Head of caudate nucleus (tissue), 42 donors: ENCODE measurements at regions not wholly inside any gene's neighbourhood (a gene's known extent, or its start where the extent isn't known, plus 50 kb on each side); places are given as distances from the start of the nearest gene placed in this dataset.
A peak's percentile ranks its signal among the peaks of the same experiment; 100 is the strongest.

Source experiments
- DNase-seq, 42 donors: peaks; one replicate each; pipeline versions ENCODE4 v3.0.0 to v3.0.0-alpha.2; 2020 to 2021; ENCODE audit warnings: mixed read lengths in 7 of 42
- intact Hi-C: fragments of 100-400 bp; cut with DNase I; formaldehyde crosslinking; loops from one replicate; pipeline ENCODE4 v1.15.0; 2022

GRCh38 chr2:21693081-21693480 lies 569.3 kb downstream of the TDRD15 start:
- intact Hi-C loops, result no loop called here
- DNase-seq, result no peak

- intact Hi-C loops, result no loop called here
- DNase-seq, result no peak
Observed at GRCh38 chr2:21694079-21694878, 570.5 kb downstream of the TDRD15 start.

GRCh38 chr2:21696900-21697299 lies 573.1 kb downstream of the TDRD15 start:
- no peak for DNase-seq
- intact Hi-C loops, result no loop called here

GRCh38 chr2:21700644-21701043 lies 576.9 kb downstream of the TDRD15 start:
- DNase-seq, result no peak
- intact Hi-C loops, result no loop called here

- intact Hi-C loops, result no loop called here
- no peak for DNase-seq
Observed at GRCh38 chr2:21710031-21710430, 586.3 kb downstream of the TDRD15 start.

- no peak for DNase-seq
- intact Hi-C loops, result no loop called here
Observed at GRCh38 chr2:21710496-21710895, 586.7 kb downstream of the TDRD15 start.

GRCh38 chr2:21715887-21716286 lies 592.1 kb downstream of the TDRD15 start:
- intact Hi-C loops, result no loop called here
- DNase-seq, result peak in 34 of 42 donors; percentile 1 to 59 (median 16)

- intact Hi-C loops, result no loop called here
- DNase-seq, result no peak
Observed at GRCh38 chr2:21727101-21727500, 603.3 kb downstream of the TDRD15 start.

GRCh38 chr2:21728133-21728532 lies 604.4 kb downstream of the TDRD15 start:
- intact Hi-C loops, result no loop called here
- no peak for DNase-seq

- no peak for DNase-seq
- intact Hi-C loops, result no loop called here
Observed at GRCh38 chr2:21730141-21730540, 606.4 kb downstream of the TDRD15 start.

GRCh38 chr2:21740484-21740883 lies 616.7 kb downstream of the TDRD15 start:
- intact Hi-C loops, result no loop called here
- no peak for DNase-seq

GRCh38 chr2:21746499-21746898 lies 622.7 kb downstream of the TDRD15 start:
- intact Hi-C loops, result no loop called here

GRCh38 chr2:21748501-21748900 lies 624.7 kb downstream of the TDRD15 start:
- intact Hi-C loops, result no loop called here
- no peak for DNase-seq

More at GRCh38 chr2:21746499-21746898, 622.7 kb downstream of the TDRD15 start:
- no peak for DNase-seq

GRCh38 chr2:21754164-21754788 lies 630.5 kb downstream of the TDRD15 start:
- intact Hi-C loops, result no loop called here
- DNase-seq, result peak in 8 of 42 donors; percentile 3 to 33 (median 14)

- intact Hi-C loops, result no loop called here
- DNase-seq, result no peak
Observed at GRCh38 chr2:21757805-21758430, 634.1 kb downstream of the TDRD15 start.

GRCh38 chr2:21759819-21760218 lies 636.1 kb downstream of the TDRD15 start:
- intact Hi-C loops, result no loop called here
- no peak for DNase-seq

- no peak for DNase-seq
- intact Hi-C loops, result no loop called here
Observed at GRCh38 chr2:21761361-21761760, 637.6 kb downstream of the TDRD15 start.

GRCh38 chr2:21763501-21763900 lies 639.7 kb downstream of the TDRD15 start:
- intact Hi-C loops, result no loop called here
- DNase-seq, result no peak

- no peak for DNase-seq
- intact Hi-C loops, result no loop called here
Observed at GRCh38 chr2:21770787-21771186, 647.0 kb downstream of the TDRD15 start.

GRCh38 chr2:21772624-21773023 lies 648.9 kb downstream of the TDRD15 start:
- no peak for DNase-seq
- intact Hi-C loops, result no loop called here
